ENCODE measurements at regions not wholly inside any gene's neighbourhood (a gene's known extent, or its start where the extent isn't known, plus 50 kb on each side); places are given as distances from the start of the nearest gene placed in this dataset.
"Not testable (repeated sequence)": the region's sequence is repeated elsewhere in the genome, so short reads cannot be mapped to it uniquely, and the experiment has no call there.

DNA sequence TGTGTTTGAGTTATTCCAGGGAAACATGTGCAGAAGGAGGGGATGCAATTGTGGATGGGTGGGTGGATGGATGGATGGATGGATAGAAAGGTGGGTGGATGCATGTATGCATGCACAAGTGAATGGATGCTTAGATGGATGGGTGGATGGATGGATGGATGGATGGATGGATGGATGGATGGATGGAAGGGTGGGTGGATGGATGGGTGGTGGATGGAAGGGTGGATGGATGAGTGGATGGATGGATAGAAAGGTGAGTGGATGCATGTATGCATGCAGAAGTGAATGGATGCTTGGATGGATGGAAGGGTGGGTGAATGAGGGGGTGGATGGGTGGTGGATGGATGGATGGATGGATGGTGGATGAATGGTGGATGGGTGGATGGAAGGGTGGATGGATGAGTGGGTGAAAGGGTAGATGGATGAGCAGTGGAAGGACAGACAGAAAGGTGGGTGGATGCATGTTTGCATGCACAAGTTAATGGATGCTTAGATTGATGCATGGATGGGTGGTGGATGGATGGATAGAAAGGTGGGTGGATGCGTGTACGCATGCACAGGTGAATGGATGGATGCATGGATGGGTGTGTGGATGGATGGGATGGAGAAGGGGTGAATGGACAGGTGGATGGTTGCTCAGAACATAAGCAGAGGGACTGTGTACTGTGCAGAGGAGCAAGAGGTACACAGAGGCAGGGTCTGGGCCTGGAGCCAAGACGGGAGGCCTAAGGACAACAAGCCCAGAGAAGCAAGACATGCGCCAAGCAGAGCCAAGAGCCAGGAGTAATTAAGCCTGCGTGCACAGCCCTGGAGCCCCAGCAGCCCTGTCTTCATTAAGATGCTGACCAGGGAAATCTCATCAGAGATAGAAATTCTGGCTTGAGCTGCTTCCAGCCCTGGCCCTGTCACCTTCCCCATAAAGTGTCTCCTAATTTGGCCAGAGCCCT is 84.6 kb upstream of the PPP1R26 start:
- CTCF ChIA-PET, result no interaction called here
- H3K9me3 Mint-ChIP-seq (ENCODE audit: low read depth), result no peaks in the 10 kb centered on the region
- H3K4me3 Mint-ChIP-seq, result no peak overlapping the region
- H3K27ac Mint-ChIP-seq, result no peak overlapping the region
- no peaks in the 10 kb centered on the region for H3K4me1 Mint-ChIP-seq
- DNase-seq (no peak), ATAC-seq (no peak)
- no peaks in the 10 kb centered on the region for H3K36me3 Mint-ChIP-seq
- no peaks in the 10 kb centered on the region for H3K27me3 Mint-ChIP-seq

DNA sequence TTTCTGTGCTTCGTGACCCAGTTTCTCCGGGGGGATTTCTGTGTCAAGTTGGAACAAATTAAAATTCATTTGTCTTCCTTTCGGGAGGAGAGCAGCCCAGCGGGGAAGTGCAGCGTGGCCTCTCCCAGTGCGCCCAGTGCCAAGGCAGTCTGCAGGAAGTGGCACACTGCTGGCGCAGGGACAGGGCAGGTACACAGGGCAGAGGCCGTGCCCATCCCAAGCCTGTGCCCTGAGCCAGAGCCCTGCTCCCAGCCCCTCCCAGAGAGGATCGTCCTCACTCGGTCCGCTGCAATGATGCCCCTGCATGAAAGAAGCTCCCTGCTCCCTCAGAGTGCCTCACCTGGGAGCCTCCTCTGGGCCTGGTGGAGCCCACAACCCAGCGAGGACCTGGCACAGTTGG is 82.4 kb upstream of the PPP1R26 start:
- CTCF ChIA-PET, result no interaction called here
- no peaks in the 10 kb centered on the region for H3K36me3 Mint-ChIP-seq

DNA sequence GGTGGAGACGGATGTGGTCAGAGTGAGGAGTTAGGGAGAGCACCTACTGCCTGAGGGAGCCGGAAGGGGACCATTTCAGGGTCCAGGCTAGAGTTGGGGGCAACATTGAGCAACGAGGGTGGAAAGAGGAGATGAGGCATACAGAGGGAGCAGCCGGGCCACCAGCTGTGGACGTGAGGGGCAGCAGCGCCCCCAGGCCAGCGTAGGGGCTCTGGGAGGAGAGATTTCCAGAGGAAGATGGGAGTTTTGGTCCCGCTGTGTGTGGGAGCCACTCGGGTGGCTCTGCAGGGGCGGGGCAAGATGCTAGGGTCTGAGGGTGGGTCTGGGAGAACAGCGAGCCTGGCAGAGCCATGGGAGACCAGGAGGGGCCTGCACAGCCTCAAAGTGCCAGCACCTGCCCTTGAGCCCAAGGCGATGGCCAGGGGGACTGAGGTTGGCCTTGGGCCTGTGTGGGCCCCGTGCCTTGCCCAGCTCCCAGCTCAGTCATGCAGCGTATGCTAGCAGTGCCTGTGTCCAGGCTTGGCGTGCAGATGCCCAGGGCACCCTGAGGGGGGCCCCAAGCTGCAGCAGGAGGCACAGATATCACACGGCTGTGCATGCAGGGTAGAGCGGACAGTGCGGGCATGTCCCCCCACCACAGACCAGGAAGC is 80.5 kb upstream of the PPP1R26 start:
- H3K4me1 Mint-ChIP-seq, result no peaks in the 10 kb centered on the region
- no peak overlapping the region for H3K4me3 Mint-ChIP-seq
- H3K9me3 Mint-ChIP-seq (ENCODE audit: low read depth), result no peaks in the 10 kb centered on the region
- ATAC-seq (no peak), DNase-seq (no peak)
- no peak overlapping the region for H3K27ac Mint-ChIP-seq
- CTCF ChIA-PET, result interaction anchor here (1.5 kb wide), 1 partner anchor 14 kb away, joined by 4 read pairs; no protein-coding TSS in a partner anchor
- no peaks in the 10 kb centered on the region for H3K36me3 Mint-ChIP-seq
- no peaks in the 10 kb centered on the region for H3K27me3 Mint-ChIP-seq

More for the DNA sequence above, 82.4 kb upstream of the PPP1R26 start:
- Mint-ChIP-seq H3K4me1 (no peaks in the 10 kb centered on the region), H3K9me3 (ENCODE audit: low read depth) (no peaks in the 10 kb centered on the region), H3K27me3 (no peaks in the 10 kb centered on the region), H3K27ac (no peak overlapping the region), H3K4me3 (no peak overlapping the region)
- no peak for ATAC-seq
- no peak for DNase-seq

DNA sequence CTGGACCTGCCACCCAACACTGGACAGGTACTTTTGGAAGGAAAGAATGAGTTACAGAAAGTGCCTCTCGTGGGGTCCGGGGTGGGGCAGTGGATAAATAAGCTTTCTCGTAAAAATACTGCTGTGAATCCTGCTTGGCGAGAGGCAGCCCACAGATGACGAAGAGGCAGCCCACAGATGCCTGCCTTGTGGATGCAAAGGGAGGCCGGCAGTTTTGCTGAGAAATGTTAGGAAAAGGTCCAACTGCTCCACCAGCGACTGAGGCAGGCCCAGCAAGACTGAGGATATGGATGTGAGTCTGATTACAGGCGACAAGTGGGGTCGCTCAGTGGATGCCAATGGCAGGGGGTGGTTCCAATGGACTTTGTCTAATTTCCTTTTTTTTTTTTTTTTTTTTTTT is 79.1 kb upstream of the PPP1R26 start:
- Mint-ChIP-seq H3K36me3 (no peaks in the 10 kb centered on the region), H3K4me3 (no peak overlapping the region), H3K27ac (no peak overlapping the region), H3K4me1 (no peaks in the 10 kb centered on the region), H3K27me3 (no peaks in the 10 kb centered on the region), H3K9me3 (ENCODE audit: low read depth) (no peaks in the 10 kb centered on the region)
- CTCF ChIA-PET, result interaction anchor here (1.5 kb wide), 1 partner anchor 12 kb away, joined by 4 read pairs; no protein-coding TSS in a partner anchor
- ATAC-seq, result no peak
- no peak for DNase-seq

DNA sequence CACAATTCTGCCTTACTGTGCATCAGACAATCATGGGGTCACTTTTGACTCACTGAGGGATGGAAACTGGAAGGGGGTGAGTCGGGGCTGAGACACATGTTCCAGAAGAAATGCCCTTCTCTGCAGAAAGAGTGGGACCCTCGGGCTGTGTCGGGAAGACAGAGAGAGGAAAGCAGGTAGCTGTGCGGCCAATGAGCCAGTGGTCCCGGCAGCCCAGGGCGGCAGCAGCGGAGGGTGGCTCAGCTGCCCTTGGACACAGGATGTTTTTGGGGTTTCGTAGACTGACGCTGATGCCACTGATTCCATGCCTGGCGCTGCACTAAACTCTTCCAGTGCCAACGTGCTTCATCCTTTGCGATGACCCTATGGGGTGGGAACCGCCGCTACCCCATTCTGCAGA is 78.4 kb upstream of the PPP1R26 start:
- DNase-seq, result no peak
- Mint-ChIP-seq H3K4me1 (no peaks in the 10 kb centered on the region), H3K27ac (no peak overlapping the region), H3K4me3 (no peak overlapping the region), H3K9me3 (ENCODE audit: low read depth) (no peaks in the 10 kb centered on the region), H3K27me3 (no peaks in the 10 kb centered on the region), H3K36me3 (no peaks in the 10 kb centered on the region)
- CTCF ChIA-PET, result no interaction called here
- no peak for ATAC-seq

DNA sequence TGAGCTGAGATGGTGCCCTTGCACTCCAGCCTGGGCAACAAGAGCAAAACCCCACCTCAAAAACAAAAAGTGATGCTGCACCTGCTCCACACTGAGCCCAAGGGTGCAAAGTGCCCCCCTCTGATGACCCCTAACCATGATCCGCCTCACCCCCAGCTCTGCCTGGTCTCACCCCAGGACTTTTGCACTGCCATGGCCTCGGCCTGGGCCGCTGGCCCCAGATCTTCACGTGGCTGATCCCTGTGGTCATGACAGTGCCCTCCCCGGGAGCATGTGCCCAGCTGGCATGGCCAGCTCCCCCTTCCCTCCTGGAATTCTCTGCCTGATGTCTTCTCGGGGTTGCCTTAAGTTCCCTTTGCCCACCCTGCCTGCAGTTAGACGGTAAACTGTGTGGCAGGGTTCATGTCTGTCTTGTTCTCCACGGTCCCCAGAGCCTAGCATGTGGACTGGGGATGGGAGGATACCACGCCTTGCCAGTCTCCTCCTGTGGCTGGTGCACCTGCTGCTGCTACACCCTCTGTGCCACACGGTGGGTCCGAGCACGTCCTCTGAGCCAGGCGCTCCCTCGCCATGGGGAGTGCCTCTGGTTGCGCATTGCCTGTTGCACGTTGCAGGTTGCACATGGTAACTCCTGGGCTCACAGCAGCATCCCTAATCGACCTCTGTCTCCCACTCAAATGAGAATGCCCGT is 77.4 kb upstream of the PPP1R26 start:
- no peaks in the 10 kb centered on the region for H3K27me3 Mint-ChIP-seq
- H3K36me3 Mint-ChIP-seq, result no peaks in the 10 kb centered on the region
- no peak overlapping the region for H3K4me3 Mint-ChIP-seq
- no peak for DNase-seq
- no peaks in the 10 kb centered on the region for H3K9me3 Mint-ChIP-seq (ENCODE audit: low read depth)
- no peak for ATAC-seq
- no peak overlapping the region for H3K27ac Mint-ChIP-seq
- CTCF ChIA-PET, result no interaction called here
- H3K4me1 Mint-ChIP-seq, result no peaks in the 10 kb centered on the region

DNA sequence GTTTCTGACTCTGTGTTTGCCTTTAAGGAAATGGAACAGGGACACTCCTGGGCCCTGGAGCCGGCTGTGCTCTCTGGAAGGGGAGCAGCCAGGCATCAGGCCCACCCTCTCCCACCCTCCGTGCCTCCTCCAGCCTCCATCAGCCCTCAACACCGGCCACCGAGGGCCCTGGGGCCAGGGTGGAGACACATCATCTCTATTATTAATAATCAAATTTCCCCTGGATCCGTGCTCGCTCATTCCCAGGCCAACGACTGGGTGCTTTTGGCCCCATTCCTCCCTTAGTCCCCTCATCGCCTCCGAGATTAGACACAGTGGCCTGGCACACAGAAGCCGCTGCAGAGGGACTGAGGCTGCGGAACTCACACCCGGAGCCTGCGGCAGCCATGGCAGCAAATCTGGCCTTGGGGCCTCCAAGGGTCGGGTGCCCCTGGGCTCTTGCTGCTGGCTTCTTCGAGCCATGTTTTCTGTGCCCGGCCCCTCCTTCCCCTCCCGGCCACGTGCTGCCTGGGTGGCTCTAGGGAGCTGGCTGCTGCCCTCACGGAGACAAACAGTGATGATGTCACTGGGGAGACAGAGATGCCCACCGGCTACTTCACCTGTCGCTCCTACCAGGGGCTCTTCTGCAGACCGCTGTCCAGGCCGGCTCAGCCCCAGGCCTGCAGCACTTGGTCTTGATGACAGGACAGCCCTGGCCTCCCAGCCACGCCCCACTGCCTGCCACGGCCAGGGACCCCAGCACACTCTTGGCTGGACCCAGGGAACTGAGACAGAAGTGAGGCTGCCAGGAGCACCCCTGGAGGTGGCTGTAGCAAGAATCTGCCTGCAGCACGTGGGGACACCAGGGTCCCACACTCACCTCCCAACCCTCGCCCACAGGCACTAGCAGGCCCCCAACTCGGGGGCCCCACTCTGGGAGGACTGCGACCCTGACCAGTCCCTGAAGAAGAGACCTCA is 76.6 kb upstream of the PPP1R26 start:
- CTCF ChIA-PET, result interaction anchor here (2.3 kb wide), 1 partner anchor 10 kb away, joined by 6 read pairs; no protein-coding TSS in a partner anchor
- no peak overlapping the region for H3K27ac Mint-ChIP-seq
- H3K9me3 Mint-ChIP-seq (ENCODE audit: low read depth), result no peaks in the 10 kb centered on the region

DNA sequence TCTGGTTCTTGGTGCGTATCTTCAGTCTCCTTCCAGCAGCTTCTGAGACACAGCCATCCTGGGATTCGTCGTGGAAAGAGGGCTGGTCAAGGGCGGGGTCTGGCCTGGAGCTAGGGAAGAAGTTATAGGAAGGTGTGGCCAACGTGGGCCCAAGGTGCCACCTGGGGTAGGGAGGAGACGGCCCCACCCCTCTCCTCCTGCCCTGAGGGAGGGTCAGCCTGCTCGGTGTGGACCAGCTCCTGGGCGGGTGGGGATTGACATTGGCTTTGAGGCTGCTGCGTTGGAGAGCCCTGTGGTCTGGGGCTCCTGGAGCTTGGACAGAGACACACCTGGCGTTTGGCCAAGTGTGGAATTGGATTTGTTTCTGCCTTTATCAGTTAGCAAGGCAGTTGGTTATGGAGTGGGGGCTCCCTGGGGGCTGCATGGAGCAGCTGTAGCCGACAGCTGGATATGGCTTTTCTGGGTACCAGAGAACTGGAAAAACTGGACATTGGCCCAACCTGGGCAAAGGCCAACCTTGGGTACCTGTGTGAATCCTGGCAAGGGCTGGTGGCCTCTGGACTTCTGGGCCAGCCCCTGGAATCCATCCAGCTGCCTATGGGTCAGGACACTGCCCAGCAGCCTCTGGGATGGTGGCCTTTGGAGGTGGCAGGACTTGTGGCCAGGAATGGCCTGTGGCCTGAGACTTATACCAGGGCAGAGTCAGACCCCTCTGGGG is 75.7 kb upstream of the PPP1R26 start:
- H3K27ac Mint-ChIP-seq, result no peak overlapping the region
- H3K36me3 Mint-ChIP-seq, result no peaks in the 10 kb centered on the region
- DNase-seq (no peak), ATAC-seq (no peak)
- no peak overlapping the region for H3K4me3 Mint-ChIP-seq
- CTCF ChIA-PET, result interaction anchor here (2.3 kb wide), 1 partner anchor 9 kb away, joined by 6 read pairs; no protein-coding TSS in a partner anchor
- H3K27me3 Mint-ChIP-seq, result no peaks in the 10 kb centered on the region
- no peaks in the 10 kb centered on the region for H3K4me1 Mint-ChIP-seq
- H3K9me3 Mint-ChIP-seq (ENCODE audit: low read depth), result no peaks in the 10 kb centered on the region

More for the DNA sequence above, 76.6 kb upstream of the PPP1R26 start:
- Mint-ChIP-seq H3K4me3 (no peak overlapping the region), H3K4me1 (no peaks in the 10 kb centered on the region), H3K27me3 (no peaks in the 10 kb centered on the region), H3K36me3 (no peaks in the 10 kb centered on the region)
- DNase-seq (no peak), ATAC-seq (no peak)

DNA sequence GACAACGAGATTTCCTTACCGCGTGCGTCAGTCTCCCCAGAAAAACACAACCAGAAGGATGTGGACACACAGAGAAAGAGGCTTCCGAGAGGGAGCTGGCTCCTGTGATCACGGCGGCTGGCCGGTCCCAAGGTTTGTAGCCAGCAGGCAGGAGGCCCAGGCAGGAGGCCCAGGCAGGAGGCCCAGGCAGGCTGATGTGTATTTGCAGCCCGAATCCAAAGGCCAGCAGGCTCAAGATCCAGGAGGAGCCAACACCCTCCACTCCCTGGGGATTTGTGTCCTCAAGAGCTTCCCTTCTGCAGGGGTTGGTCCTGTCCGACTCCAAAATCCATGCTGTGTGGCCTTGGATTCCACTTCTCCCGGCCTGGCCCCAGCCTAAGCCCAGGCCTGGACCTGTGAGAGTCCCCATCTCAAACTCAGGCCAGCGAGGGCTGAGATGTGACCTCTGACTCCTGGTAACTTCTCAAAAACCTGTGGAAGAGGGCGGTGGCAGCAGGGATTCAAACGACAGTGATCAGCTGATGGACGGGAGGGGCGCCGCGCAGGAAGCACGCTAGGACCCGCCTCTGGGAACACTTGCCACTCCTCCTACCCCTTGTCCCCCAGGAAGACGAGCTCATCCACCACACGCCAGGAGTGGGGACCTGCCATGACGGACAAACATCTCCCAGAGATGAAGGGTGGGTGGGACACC is 75.0 kb upstream of the PPP1R26 start:
- H3K9me3 Mint-ChIP-seq (ENCODE audit: low read depth), result no peaks in the 10 kb centered on the region
- H3K4me3 Mint-ChIP-seq, result no peak overlapping the region
- ATAC-seq, result no peak
- H3K27ac Mint-ChIP-seq, result no peak overlapping the region
- no peaks in the 10 kb centered on the region for H3K36me3 Mint-ChIP-seq
- no peaks in the 10 kb centered on the region for H3K27me3 Mint-ChIP-seq
- no peaks in the 10 kb centered on the region for H3K4me1 Mint-ChIP-seq
- CTCF ChIA-PET, result interaction anchor here (2.3 kb wide), 1 partner anchor 8 kb away, joined by 6 read pairs; no protein-coding TSS in a partner anchor
- DNase-seq, result no peak

DNA sequence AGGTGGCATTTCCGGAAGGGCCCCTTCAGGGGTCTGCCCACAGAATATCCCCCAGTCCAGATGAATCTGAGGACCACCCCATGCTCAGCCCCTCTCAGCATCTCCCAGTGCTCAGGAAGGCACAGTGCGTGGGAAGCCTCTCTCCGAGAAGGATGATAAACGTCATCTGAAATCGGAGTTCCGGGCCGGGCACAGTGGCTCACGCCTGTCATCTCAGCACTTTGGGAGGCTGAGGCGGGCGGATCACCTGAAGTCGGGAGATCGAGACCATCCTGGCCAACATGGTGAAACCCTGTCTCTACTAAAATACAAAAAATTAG is 74.5 kb upstream of the PPP1R26 start:
- H3K4me3 Mint-ChIP-seq; DNase-seq; H3K9me3 Mint-ChIP-seq (ENCODE audit: low read depth); H3K27ac Mint-ChIP-seq; CTCF ChIA-PET; H3K4me1 Mint-ChIP-seq; H3K36me3 Mint-ChIP-seq; H3K27me3 Mint-ChIP-seq; ATAC-seq: not testable (repeated sequence)

DNA sequence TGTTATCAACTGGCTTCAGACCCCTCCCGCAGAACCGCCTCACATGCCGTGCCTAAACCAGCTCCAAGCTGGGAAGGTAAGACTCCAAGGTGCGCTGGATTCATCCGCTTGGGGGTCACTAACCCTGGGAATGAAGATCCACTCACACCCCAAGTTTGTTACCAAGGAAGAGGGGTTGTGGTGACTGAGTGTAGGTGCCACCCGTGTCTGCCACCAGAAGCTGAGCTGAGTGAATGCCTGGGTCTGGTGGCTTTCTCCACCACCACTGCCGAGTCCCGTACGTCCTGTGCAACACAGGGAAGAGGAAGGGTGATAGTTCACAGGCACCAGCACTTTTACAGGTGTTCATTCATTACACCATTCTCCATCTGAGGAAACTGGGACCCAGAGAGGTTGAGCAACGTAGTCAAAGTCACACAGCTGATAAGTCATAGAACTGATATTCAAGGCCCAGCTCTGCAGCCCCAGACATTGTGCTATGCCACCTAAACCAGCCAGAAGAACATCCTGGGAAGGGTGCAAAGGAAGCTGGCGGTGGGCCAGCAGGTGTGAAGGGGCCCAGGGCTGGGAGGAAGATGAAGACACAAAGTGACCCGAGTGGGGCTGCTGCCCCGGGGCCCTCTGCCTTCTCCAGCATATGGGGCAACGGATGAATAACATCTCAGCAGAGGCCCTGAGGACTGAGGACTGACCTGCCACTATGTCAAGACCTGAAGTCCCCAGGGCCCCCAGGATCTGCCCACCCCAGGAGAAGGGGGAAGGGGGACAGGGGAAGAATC is 70.9 kb upstream of the PPP1R26 start:
- Mint-ChIP-seq H3K36me3 (no peaks in the 10 kb centered on the region), H3K27ac (no peak overlapping the region), H3K4me1 (no peaks in the 10 kb centered on the region), H3K4me3 (no peak overlapping the region), H3K9me3 (ENCODE audit: low read depth) (no peaks in the 10 kb centered on the region), H3K27me3 (no peaks in the 10 kb centered on the region)
- CTCF ChIA-PET, result no interaction called here
- ATAC-seq, result no peak
- no peak for DNase-seq
